GM23248 (cell line): ENCODE measurements at regions not wholly inside any gene's neighbourhood (a gene's known extent, or its start where the extent isn't known, plus 50 kb on each side); places are given as distances from the start of the nearest gene placed in this dataset.

Experiments
- DNase-seq: peaks from one replicate; pipeline ENCODE4 v3.0.0-alpha.2; 2015
- H2AFZ ChIP-seq: fragments of 200-600 bp; sonication (generic); 2 replicates; pipeline ENCODE4 v1.6.1; 2016; ENCODE audit warnings: antibody characterized with exemption
- H3F3A ChIP-seq: fragments of 200-600 bp; sonication (generic); 2 replicates; pipeline ENCODE4 v1.6.1; 2016; ENCODE audit warnings: mild to moderate bottlenecking, antibody characterized with exemption, mixed run types; ENCODE audit not compliant: insufficient read depth
- H3K27ac ChIP-seq: fragments of 200-600 bp; sonication (generic); 2 replicates; pipeline ENCODE4 v1.5.1; 2016; ENCODE audit warnings: mild to moderate bottlenecking
- H3K27me3 ChIP-seq: fragments of 200-600 bp; sonication (generic); replicated peaks from 2 replicates; pipeline ENCODE4 v1.6.1; 2016; ENCODE audit warnings: mild to moderate bottlenecking; ENCODE audit not compliant: insufficient read depth
- H3K36me3 ChIP-seq: fragments of 200-600 bp; sonication (generic); 2 replicates; pipeline ENCODE4 v1.6.1; 2016; ENCODE audit warnings: low read depth, mild to moderate bottlenecking
- H3K4me1 ChIP-seq: fragments of 200-600 bp; sonication (generic); 2 replicates; pipeline ENCODE4 v1.6.1; 2016; ENCODE audit warnings: mild to moderate bottlenecking; ENCODE audit not compliant: insufficient read depth
- H3K4me2 ChIP-seq: fragments of 200-600 bp; sonication (generic); one replicate; pipeline ENCODE4 v1.6.1; 2016; ENCODE audit warnings: mild to moderate bottlenecking; ENCODE audit not compliant: unreplicated experiment
- H3K4me3 ChIP-seq: fragments of 200-600 bp; sonication (generic); 2 replicates; pipeline ENCODE4 v1.5.1; 2016; ENCODE audit warnings: mild to moderate bottlenecking
- H3K79me2 ChIP-seq: fragments of 200-600 bp; sonication (generic); 2 replicates; pipeline ENCODE4 v1.6.1; 2016; ENCODE audit warnings: mild to moderate bottlenecking; ENCODE audit not compliant: insufficient read depth
- H3K9ac ChIP-seq: fragments of 200-600 bp; sonication (generic); 2 replicates; pipeline ENCODE4 v1.6.1; 2016; ENCODE audit warnings: mild to moderate bottlenecking
- H3K9me2 ChIP-seq: fragments of 200-600 bp; sonication (generic); 2 replicates; pipeline ENCODE4 v1.6.1; 2016; ENCODE audit warnings: mixed run types, mild to moderate bottlenecking, moderate library complexity; ENCODE audit not compliant: insufficient read depth
- H3K9me3 ChIP-seq: fragments of 200-600 bp; sonication (generic); one replicate; pipeline ENCODE4 v1.6.1; 2017; ENCODE audit warnings: low read depth
- H4K20me1 ChIP-seq: fragments of 200-600 bp; sonication (generic); 2 replicates; pipeline ENCODE4 v1.6.0; 2016; ENCODE audit not compliant: insufficient read depth
- EZH2 ChIP-seq: fragments of 200-600 bp; sonication (generic); IDR thresholded peaks from 2 replicates; pipeline ENCODE4 v1.6.1; 2018; ENCODE audit warnings: antibody characterized with exemption, mild to moderate bottlenecking; ENCODE audit not compliant: insufficient read depth, poor library complexity, severe bottlenecking
- EZH2phosphoT487 ChIP-seq: fragments of 200-600 bp; sonication (generic); IDR thresholded peaks from 2 replicates; pipeline ENCODE4 v1.6.1; 2018; ENCODE audit warnings: antibody characterized with exemption, moderate library complexity, mild to moderate bottlenecking, low read depth; ENCODE audit not compliant: insufficient read depth
- WGBS, 2 experiments: methylation state at CpG; one replicate each; pipeline ENCODE4 v1.1.6; 2015 to 2017; ENCODE audit warnings: low lambda C conversion rate in 2 of 2, low coverage in 1 of 2; ENCODE audit errors: missing lambda C conversion rate in 2 of 2; 5-methylcytosine and 5-hydroxymethylcytosine counted together
- in situ Hi-C: fragments of 300-500 bp; cut with MboI; formaldehyde crosslinking; loops from 2 replicates; pipeline ENCODE4 v1.15.0; 2020

GRCh38 chr4:187304133-187304532 is 580.5 kb upstream of the FAT1 start:
- Histone ChIP-seq H2AFZ (no peak overlapping the region), H3K9me2 (no peaks in the 10 kb centered on the region), H4K20me1 (no peaks in the 10 kb centered on the region), H3K9ac (no peak overlapping the region), H3F3A (no peaks in the 10 kb centered on the region), H3K27ac (no peak overlapping the region), H3K36me3 (no peaks in the 10 kb centered on the region), H3K79me2 (no peaks in the 10 kb centered on the region), H3K4me2 (no peak overlapping the region), H3K4me3 (no peak overlapping the region), H3K4me1 (no peaks in the 10 kb centered on the region), H3K27me3 (no peaks in the 10 kb centered on the region), H3K9me3 (no peaks in the 10 kb centered on the region)
- WGBS, 2 experiments: 48 to 56% methylated on average over 5 to 11 of the region's 11 CpGs
- TF ChIP-seq EZH2 (no peak), EZH2phosphoT487 (no peak)
- no peak for DNase-seq
- in situ Hi-C loops: no loop called here

- Histone ChIP-seq H3K4me3 (no peak overlapping the region), H3K9me2 (no peaks in the 10 kb centered on the region), H3K9me3 (no peaks in the 10 kb centered on the region), H2AFZ (no peak overlapping the region), H3K36me3 (no peaks in the 10 kb centered on the region), H3K4me2 (no peak overlapping the region), H4K20me1 (no peaks in the 10 kb centered on the region), H3F3A (no peaks in the 10 kb centered on the region), H3K9ac (no peak overlapping the region), H3K4me1 (no peaks in the 10 kb centered on the region), H3K79me2 (no peaks in the 10 kb centered on the region), H3K27ac (no peak overlapping the region), H3K27me3 (no peaks in the 10 kb centered on the region)
- DNase-seq: no peak
- in situ Hi-C loops: no loop called here
- WGBS, 2 experiments: 4 to 23% methylated on average over 2 of the region's 2 CpGs
- TF ChIP-seq EZH2phosphoT487 (no peak), EZH2 (no peak)
Observed at GRCh38 chr4:187307131-187307530, 583.5 kb upstream of the FAT1 start.

GRCh38 chr4:187309456-187309855 is 585.8 kb upstream of the FAT1 start:
- no peak overlapping the region for H3K27ac ChIP-seq
- in situ Hi-C loops: no loop called here
- no peaks in the 10 kb centered on the region for H3F3A ChIP-seq
- H3K9me2 ChIP-seq: no peaks in the 10 kb centered on the region
- WGBS, 2 experiments: 3 to 10% methylated on average over 3 of the region's 3 CpGs
- no peaks in the 10 kb centered on the region for H3K79me2 ChIP-seq
- TF ChIP-seq EZH2phosphoT487 (no peak), EZH2 (no peak)
- H3K27me3 ChIP-seq: no peaks in the 10 kb centered on the region
- H3K36me3 ChIP-seq: no peaks in the 10 kb centered on the region
- H3K9me3 ChIP-seq: no peaks in the 10 kb centered on the region
- H3K4me3 ChIP-seq: no peak overlapping the region
- H3K4me1 ChIP-seq: no peaks in the 10 kb centered on the region
- H4K20me1 ChIP-seq: no peaks in the 10 kb centered on the region
- no peak overlapping the region for H2AFZ ChIP-seq
- H3K4me2 ChIP-seq: no peak overlapping the region
- no peak overlapping the region for H3K9ac ChIP-seq
- peak; percentile 19 for DNase-seq

- H3F3A ChIP-seq: no peaks in the 10 kb centered on the region
- no peaks in the 10 kb centered on the region for H3K9me2 ChIP-seq
- DNase-seq: no peak
- no peak overlapping the region for H3K27ac ChIP-seq
- in situ Hi-C loops: no loop called here
- WGBS, 2 experiments: 5 to 10% methylated on average over 1 of the region's 1 CpG
- H3K27me3 ChIP-seq: no peaks in the 10 kb centered on the region
- H3K36me3 ChIP-seq: no peaks in the 10 kb centered on the region
- no peak overlapping the region for H3K9ac ChIP-seq
- no peak overlapping the region for H3K4me3 ChIP-seq
- no peaks in the 10 kb centered on the region for H3K4me1 ChIP-seq
- TF ChIP-seq EZH2phosphoT487 (no peak), EZH2 (no peak)
- no peak overlapping the region for H3K4me2 ChIP-seq
- H3K79me2 ChIP-seq: no peaks in the 10 kb centered on the region
- no peaks in the 10 kb centered on the region for H3K9me3 ChIP-seq
- H2AFZ ChIP-seq: no peak overlapping the region
- H4K20me1 ChIP-seq: no peaks in the 10 kb centered on the region
Observed at GRCh38 chr4:187312299-187312698, 588.6 kb upstream of the FAT1 start.

GRCh38 chr4:187317799-187318198 is 594.1 kb upstream of the FAT1 start:
- no peak overlapping the region for H3K4me3 ChIP-seq
- TF ChIP-seq EZH2 (no peak), EZH2phosphoT487 (no peak)

More at GRCh38 chr4:187317799-187318198, 594.1 kb upstream of the FAT1 start:
- DNase-seq: no peak
- H3K36me3 ChIP-seq: no peaks in the 10 kb centered on the region
- 43 to 46% methylated on average over 6 of the region's 6 CpGs for WGBS, 2 experiments
- no peaks in the 10 kb centered on the region for H3F3A ChIP-seq
- in situ Hi-C loops: no loop called here
- no peaks in the 10 kb centered on the region for H3K9me3 ChIP-seq
- H3K9ac ChIP-seq: no peak overlapping the region
- no peaks in the 10 kb centered on the region for H3K27me3 ChIP-seq
- H3K9me2 ChIP-seq: no peaks in the 10 kb centered on the region
- no peak overlapping the region for H2AFZ ChIP-seq
- H3K79me2 ChIP-seq: no peaks in the 10 kb centered on the region
- no peak overlapping the region for H3K27ac ChIP-seq
- H4K20me1 ChIP-seq: no peaks in the 10 kb centered on the region
- no peaks in the 10 kb centered on the region for H3K4me1 ChIP-seq
- H3K4me2 ChIP-seq: no peak overlapping the region
